GM21447 (cell line): ENCODE measurements at regions not wholly inside any gene's neighbourhood (a gene's known extent, or its start where the extent isn't known, plus 50 kb on each side); places are given as distances from the start of the nearest gene placed in this dataset.

Source experiments
- ATAC-seq: cut with Tn5 transposase; IDR thresholded peaks from one replicate; pipeline ENCODE4 v1.9.1; 2021; ENCODE audit not compliant: unreplicated experiment

GRCh38 chr18:2087877-2088673 lies 483.2 kb downstream of the METTL4 start:
- ATAC-seq, result no peak

- ATAC-seq, result no peak
These were observed 481.9 kb downstream of the METTL4 start for GRCh38 chr18:2089396-2089795.

- no peak for ATAC-seq
These were observed 479.4 kb downstream of the METTL4 start for GRCh38 chr18:2091937-2092336.

- no peak for ATAC-seq
These were observed 474.8 kb downstream of the METTL4 start for GRCh38 chr18:2096551-2096950.

- ATAC-seq, result no peak
These were observed 470.6 kb downstream of the METTL4 start for GRCh38 chr18:2100694-2101213.

GRCh38 chr18:2102022-2102421 lies 469.3 kb downstream of the METTL4 start:
- no peak for ATAC-seq

GRCh38 chr18:2103299-2103698 lies 468.0 kb downstream of the METTL4 start:
- no peak for ATAC-seq

GRCh38 chr18:2104620-2105462 lies 466.5 kb downstream of the METTL4 start:
- ATAC-seq, result no peak

GRCh38 chr18:2108591-2108990 lies 462.7 kb downstream of the METTL4 start:
- no peak for ATAC-seq

GRCh38 chr18:2111456-2111855 lies 459.8 kb downstream of the METTL4 start:
- no peak for ATAC-seq

- no peak for ATAC-seq
These were observed 458.8 kb downstream of the METTL4 start for GRCh38 chr18:2112435-2113045.

GRCh38 chr18:2114289-2114688 lies 457.0 kb downstream of the METTL4 start:
- ATAC-seq, result no peak

GRCh38 chr18:2114765-2115164 lies 456.5 kb downstream of the METTL4 start:
- ATAC-seq, result no peak

GRCh38 chr18:2121224-2121623 lies 450.1 kb downstream of the METTL4 start:
- no peak for ATAC-seq

- ATAC-seq, result no peak
These were observed 448.2 kb downstream of the METTL4 start for GRCh38 chr18:2123077-2123476.

GRCh38 chr18:2134364-2134763 lies 436.9 kb downstream of the METTL4 start:
- no peak for ATAC-seq

- ATAC-seq, result no peak
These were observed 436.0 kb downstream of the METTL4 start for GRCh38 chr18:2135309-2135708.

GRCh38 chr18:2138552-2138951 lies 432.8 kb downstream of the METTL4 start:
- ATAC-seq, result no peak

GRCh38 chr18:2139691-2140090 lies 431.6 kb downstream of the METTL4 start:
- ATAC-seq, result no peak

- no peak for ATAC-seq
These were observed 427.7 kb downstream of the METTL4 start for GRCh38 chr18:2143636-2144035.

- no peak for ATAC-seq
These were observed 426.5 kb downstream of the METTL4 start for GRCh38 chr18:2144811-2145210.

GRCh38 chr18:2146092-2146491 lies 425.2 kb downstream of the METTL4 start:
- no peak for ATAC-seq
